Central memory CD8-positive, alpha-beta T cell (primary cell): ENCODE measurements at regions not wholly inside any gene's neighbourhood (a gene's known extent, or its start where the extent isn't known, plus 50 kb on each side); places are given as distances from the start of the nearest gene placed in this dataset.

Source experiments
- ATAC-seq: fragments of 150-1000 bp; cut with Tn5 transposase; replicated peaks from 2 replicates; pipeline ENCODE4 v1.10.0; 2022; ENCODE audit warnings: mild to moderate bottlenecking, moderate FRiP score, moderate number of reproducible peaks; ENCODE audit not compliant: poor library complexity, severe bottlenecking; ENCODE audit errors: extremely low read depth
- DNase-seq, 2 donors: peaks; one replicate each; pipeline ENCODE4 v3.0.0; 2021; ENCODE audit warnings: low spot score in 2 of 2
- H3K27ac Mint-ChIP-seq: one replicate; pipeline ENCODE4 v1.8.0; 2022; ENCODE audit warnings: low read depth, mild to moderate bottlenecking, moderate library complexity, mixed read lengths
- H3K27me3 Mint-ChIP-seq: one replicate; pipeline ENCODE4 v1.8.0; 2022; ENCODE audit warnings: mixed read lengths
- H3K36me3 Mint-ChIP-seq: one replicate; pipeline ENCODE4 v1.8.0; 2022; ENCODE audit warnings: mild to moderate bottlenecking, moderate library complexity, mixed read lengths; ENCODE audit not compliant: insufficient read depth
- H3K4me1 Mint-ChIP-seq: one replicate; pipeline ENCODE4 v1.8.0; 2022; ENCODE audit warnings: mixed read lengths
- H3K4me3 Mint-ChIP-seq: one replicate; pipeline ENCODE4 v1.8.0; 2022; ENCODE audit warnings: mild to moderate bottlenecking, moderate library complexity, mixed read lengths
- H3K9me3 Mint-ChIP-seq: one replicate; pipeline ENCODE4 v1.8.0; 2022; ENCODE audit warnings: mixed read lengths

- no peaks in the 10 kb centered on the region for H3K4me1 Mint-ChIP-seq
- H3K27ac Mint-ChIP-seq, result no peak overlapping the region
These were observed 105.9 kb upstream of the RPL38 start for GRCh38 chr17:74097450-74098135.

GRCh38 chr17:74098136-74099024 lies 105.1 kb upstream of the RPL38 start:
- Mint-ChIP-seq H3K9me3 (no peaks in the 10 kb centered on the region), H3K27me3 (peaks cover 25% of the 10 kb centered on the region), H3K4me3 (no peak overlapping the region), H3K4me1 (no peaks in the 10 kb centered on the region), H3K27ac (no peak overlapping the region), H3K36me3 (no peaks in the 10 kb centered on the region)
- ATAC-seq, result no peak
- no peak for DNase-seq

More at GRCh38 chr17:74097450-74098135, 105.9 kb upstream of the RPL38 start:
- DNase-seq, result no peak
- Mint-ChIP-seq H3K4me3 (no peak overlapping the region), H3K36me3 (no peaks in the 10 kb centered on the region), H3K9me3 (no peaks in the 10 kb centered on the region), H3K27me3 (peaks cover 21% of the 10 kb centered on the region)
- no peak for ATAC-seq

GRCh38 chr17:74099442-74100340 lies 103.8 kb upstream of the RPL38 start:
- no peaks in the 10 kb centered on the region for H3K9me3 Mint-ChIP-seq
- peaks cover 34% of the 10 kb centered on the region for H3K27me3 Mint-ChIP-seq
- H3K4me1 Mint-ChIP-seq, result no peaks in the 10 kb centered on the region
- DNase-seq (no peak), ATAC-seq (no peak)
- no peak overlapping the region for H3K4me3 Mint-ChIP-seq
- H3K36me3 Mint-ChIP-seq, result no peaks in the 10 kb centered on the region
- H3K27ac Mint-ChIP-seq, result no peak overlapping the region

GRCh38 chr17:74104921-74105320 lies 98.6 kb upstream of the RPL38 start:
- Mint-ChIP-seq H3K27ac (no peak overlapping the region), H3K36me3 (no peaks in the 10 kb centered on the region), H3K9me3 (no peaks in the 10 kb centered on the region), H3K27me3 (peaks cover 80% of the 10 kb centered on the region), H3K4me3 (no peak overlapping the region), H3K4me1 (peaks cover 3% of the 10 kb centered on the region)
- ATAC-seq (no peak), DNase-seq (no peak)

GRCh38 chr17:74107107-74107506 lies 96.4 kb upstream of the RPL38 start:
- Mint-ChIP-seq H3K27me3 (peaks cover 71% of the 10 kb centered on the region), H3K27ac (no peak overlapping the region), H3K36me3 (no peaks in the 10 kb centered on the region), H3K4me3 (no peak overlapping the region), H3K9me3 (no peaks in the 10 kb centered on the region), H3K4me1 (peaks cover 3% of the 10 kb centered on the region)
- ATAC-seq (no peak), DNase-seq (no peak)

GRCh38 chr17:74108126-74108705 lies 95.3 kb upstream of the RPL38 start:
- DNase-seq (no peak), ATAC-seq (no peak)
- Mint-ChIP-seq H3K9me3 (no peaks in the 10 kb centered on the region), H3K27me3 (peaks cover 63% of the 10 kb centered on the region), H3K4me1 (peaks cover 3% of the 10 kb centered on the region), H3K27ac (no peak overlapping the region), H3K36me3 (no peaks in the 10 kb centered on the region), H3K4me3 (no peak overlapping the region)

- DNase-seq (no peak), ATAC-seq (no peak)
- Mint-ChIP-seq H3K9me3 (no peaks in the 10 kb centered on the region), H3K4me1 (peaks cover 3% of the 10 kb centered on the region), H3K4me3 (no peak overlapping the region), H3K27me3 (peaks cover 53% of the 10 kb centered on the region), H3K27ac (no peak overlapping the region), H3K36me3 (no peaks in the 10 kb centered on the region)
These were observed 93.0 kb upstream of the RPL38 start for GRCh38 chr17:74110467-74110866.

- Mint-ChIP-seq H3K27ac (no peak overlapping the region), H3K9me3 (no peaks in the 10 kb centered on the region), H3K27me3 (peaks cover 58% of the 10 kb centered on the region), H3K4me3 (no peak overlapping the region), H3K36me3 (no peaks in the 10 kb centered on the region), H3K4me1 (peaks cover 3% of the 10 kb centered on the region)
- ATAC-seq (no peak), DNase-seq (no peak)
These were observed 90.2 kb upstream of the RPL38 start for GRCh38 chr17:74113326-74113725.

GRCh38 chr17:74113952-74114351 lies 89.5 kb upstream of the RPL38 start:
- Mint-ChIP-seq H3K4me3 (no peak overlapping the region), H3K27ac (no peak overlapping the region), H3K27me3 (peaks cover 58% of the 10 kb centered on the region), H3K36me3 (no peaks in the 10 kb centered on the region), H3K9me3 (no peaks in the 10 kb centered on the region), H3K4me1 (peaks cover 3% of the 10 kb centered on the region)
- DNase-seq (no peak), ATAC-seq (no peak)

GRCh38 chr17:74114881-74115470 lies 88.5 kb upstream of the RPL38 start:
- Mint-ChIP-seq H3K4me1 (no peaks in the 10 kb centered on the region), H3K36me3 (no peaks in the 10 kb centered on the region), H3K27ac (no peak overlapping the region), H3K9me3 (no peaks in the 10 kb centered on the region), H3K27me3 (peaks cover 59% of the 10 kb centered on the region), H3K4me3 (no peak overlapping the region)
- DNase-seq (no peak), ATAC-seq (no peak)

- Mint-ChIP-seq H3K4me3 (no peak overlapping the region), H3K36me3 (no peaks in the 10 kb centered on the region), H3K27ac (no peak overlapping the region), H3K9me3 (no peaks in the 10 kb centered on the region), H3K4me1 (no peaks in the 10 kb centered on the region), H3K27me3 (peaks cover 63% of the 10 kb centered on the region)
- DNase-seq (no peak), ATAC-seq (no peak)
These were observed 87.9 kb upstream of the RPL38 start for GRCh38 chr17:74115586-74115985.
